SIG-M5 treated with dmso at 0.1 percent for 504 hours (cell line): ENCODE measurements at regions not wholly inside any gene's neighbourhood (a gene's known extent, or its start where the extent isn't known, plus 50 kb on each side); places are given as distances from the start of the nearest gene placed in this dataset.
A peak's percentile ranks its signal among the peaks of the same experiment; 100 is the strongest.
"Not testable (repeated sequence)": the region's sequence is repeated elsewhere in the genome, so short reads cannot be mapped to it uniquely, and the experiment has no call there.

Experiments used
- DNase-seq: peaks from one replicate; lab custom pipeline; 2025; ENCODE audit not compliant: unreplicated experiment; lab: John Stamatoyannopoulos, UW

- no peak for DNase-seq
Measured at GRCh38 chr5:124870070-124870469, 123.6 kb upstream of the ZNF608 start.

- DNase-seq: no peak
Measured at GRCh38 chr5:124871303-124871702, 124.9 kb upstream of the ZNF608 start.

- no peak for DNase-seq
Measured at GRCh38 chr5:124872086-124872485, 125.6 kb upstream of the ZNF608 start.

- no peak for DNase-seq
Measured at GRCh38 chr5:124872615-124873014, 126.2 kb upstream of the ZNF608 start.

- no peak for DNase-seq
Measured at GRCh38 chr5:124873188-124873587, 126.7 kb upstream of the ZNF608 start.

GRCh38 chr5:124873713-124874112 lies 127.3 kb upstream of the ZNF608 start:
- no peak for DNase-seq

- no peak for DNase-seq
Measured at GRCh38 chr5:124876566-124876965, 130.1 kb upstream of the ZNF608 start.

- no peak for DNase-seq
Measured at GRCh38 chr5:124876983-124877382, 130.5 kb upstream of the ZNF608 start.

- DNase-seq: no peak
Measured at GRCh38 chr5:124877501-124878146, 131.2 kb upstream of the ZNF608 start.

- peak; percentile 55 for DNase-seq
Measured at GRCh38 chr5:124878583-124879342, 132.3 kb upstream of the ZNF608 start.

- DNase-seq: no peak
Measured at GRCh38 chr5:124880903-124881697, 134.7 kb upstream of the ZNF608 start.

GRCh38 chr5:124883681-124884080 lies 137.2 kb upstream of the ZNF608 start:
- DNase-seq: no peak

- DNase-seq: no peak
Measured at GRCh38 chr5:124884114-124884513, 137.7 kb upstream of the ZNF608 start.

GRCh38 chr5:124885490-124885889 lies 139.1 kb upstream of the ZNF608 start:
- DNase-seq: no peak

GRCh38 chr5:124887223-124887622 lies 140.8 kb upstream of the ZNF608 start:
- DNase-seq: no peak

GRCh38 chr5:124888050-124888506 lies 141.6 kb upstream of the ZNF608 start:
- no peak for DNase-seq

GRCh38 chr5:124888622-124889485 lies 142.4 kb upstream of the ZNF608 start:
- DNase-seq: no peak

- no peak for DNase-seq
Measured at GRCh38 chr5:124889486-124889825, 143.0 kb upstream of the ZNF608 start.

GRCh38 chr5:124889850-124890249 lies 143.4 kb upstream of the ZNF608 start:
- no peak for DNase-seq

- DNase-seq: not testable (repeated sequence)
Measured at GRCh38 chr5:124890442-124890841, 144.0 kb upstream of the ZNF608 start.

GRCh38 chr5:124891179-124891578 lies 144.7 kb upstream of the ZNF608 start:
- DNase-seq: no peak
